ENCODE measurements at regions not wholly inside any gene's neighbourhood (a gene's known extent, or its start where the extent isn't known, plus 50 kb on each side); places are given as distances from the start of the nearest gene placed in this dataset.
"Not testable (repeated sequence)": the region's sequence is repeated elsewhere in the genome, so short reads cannot be mapped to it uniquely, and the experiment has no call there.

DNA sequence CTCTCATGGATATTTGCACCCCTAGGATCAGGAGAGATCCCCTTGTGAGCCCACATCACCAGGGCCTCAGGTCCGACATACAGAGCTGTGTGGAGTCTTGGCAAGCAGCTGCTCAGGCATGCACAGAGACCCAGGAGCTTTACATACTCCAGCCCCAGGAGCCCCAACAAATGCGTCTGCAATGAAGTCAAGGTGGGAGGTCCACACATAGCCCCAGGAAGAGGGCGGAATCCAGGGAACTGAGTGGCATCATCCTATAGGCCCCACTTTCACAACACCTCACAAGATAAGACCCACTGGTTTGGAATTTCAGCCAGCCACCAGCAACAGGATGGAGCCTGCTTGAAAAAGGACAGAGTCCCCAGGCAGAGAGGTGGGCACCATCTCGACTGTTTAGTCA lies 106.7 kb downstream of the LSMEM1 start:
- 82 to 85% methylated on average over 4 of the region's 4 CpGs for WGBS, 2 donors
- Histone ChIP-seq H3K36me3 (no peaks in the 10 kb centered on the region), H3K4me1 (no peaks in the 10 kb centered on the region), H3K27me3 (no peaks in the 10 kb centered on the region), H3K9me3 (peaks cover 0 to 7% (median 0%) of the 10 kb centered on the region in 11 donors), H3K4me3 (no peak overlapping the region), H3K27ac (no peak overlapping the region)
- intact Hi-C loops (cut with DNase I): no loop called here
- TF ChIP-seq, protein P1, sequence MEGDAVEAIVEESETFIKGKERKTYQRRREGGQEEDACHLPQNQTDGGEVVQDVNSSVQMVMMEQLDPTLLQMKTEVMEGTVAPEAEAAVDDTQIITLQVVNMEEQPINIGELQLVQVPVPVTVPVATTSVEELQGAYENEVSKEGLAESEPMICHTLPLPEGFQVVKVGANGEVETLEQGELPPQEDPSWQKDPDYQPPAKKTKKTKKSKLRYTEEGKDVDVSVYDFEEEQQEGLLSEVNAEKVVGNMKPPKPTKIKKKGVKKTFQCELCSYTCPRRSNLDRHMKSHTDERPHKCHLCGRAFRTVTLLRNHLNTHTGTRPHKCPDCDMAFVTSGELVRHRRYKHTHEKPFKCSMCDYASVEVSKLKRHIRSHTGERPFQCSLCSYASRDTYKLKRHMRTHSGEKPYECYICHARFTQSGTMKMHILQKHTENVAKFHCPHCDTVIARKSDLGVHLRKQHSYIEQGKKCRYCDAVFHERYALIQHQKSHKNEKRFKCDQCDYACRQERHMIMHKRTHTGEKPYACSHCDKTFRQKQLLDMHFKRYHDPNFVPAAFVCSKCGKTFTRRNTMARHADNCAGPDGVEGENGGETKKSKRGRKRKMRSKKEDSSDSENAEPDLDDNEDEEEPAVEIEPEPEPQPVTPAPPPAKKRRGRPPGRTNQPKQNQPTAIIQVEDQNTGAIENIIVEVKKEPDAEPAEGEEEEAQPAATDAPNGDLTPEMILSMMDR (IDR thresholded peaks at IDR 0.05): no peak
- ATAC-seq (no peak), DNase-seq (no peak)

DNA sequence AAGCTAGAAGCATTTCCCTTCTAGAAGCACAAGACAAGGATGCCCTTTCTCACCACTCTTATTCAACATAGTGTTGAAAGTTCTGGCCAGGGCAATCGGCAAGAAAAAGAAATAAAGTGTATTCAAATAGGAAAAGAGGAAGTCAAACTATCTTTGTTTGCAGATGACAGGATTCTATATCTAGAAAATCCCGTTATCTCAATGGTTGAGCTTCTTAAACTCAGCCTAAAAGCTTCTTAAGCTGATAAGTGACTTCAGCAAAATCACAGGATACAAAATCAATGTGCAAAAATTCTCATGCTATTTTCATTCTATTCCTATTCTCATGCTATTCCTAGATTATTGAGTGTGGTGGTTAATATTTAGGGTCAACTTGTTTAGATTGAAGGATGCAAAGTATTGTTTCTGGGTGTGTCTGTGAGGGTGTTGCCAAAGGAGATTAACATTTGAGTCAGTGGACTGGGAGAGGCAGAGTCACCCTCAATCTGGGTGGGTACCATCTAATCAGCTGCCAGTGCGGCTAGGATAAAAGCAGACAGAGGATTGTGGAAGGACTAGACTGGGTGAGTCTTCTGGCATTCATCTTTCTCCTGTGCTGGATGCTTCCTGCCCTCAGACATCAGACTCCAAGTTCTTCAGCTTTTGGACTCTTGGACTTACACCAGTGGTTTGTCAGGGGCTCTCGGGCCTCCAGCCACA lies 111.9 kb downstream of the LSMEM1 start:
- intact Hi-C loops (cut with DNase I); H3K36me3 ChIP-seq; H3K27me3 ChIP-seq; H3K4me3 ChIP-seq; DNase-seq; H3K9me3 ChIP-seq; ATAC-seq; H3K27ac ChIP-seq: not testable (repeated sequence)
- 73 to 79% methylated on average over 4 of the region's 4 CpGs for WGBS, 2 donors
- peaks cover 0 to 15% (median 0%) of the 10 kb centered on the region in 9 donors for H3K4me1 ChIP-seq

DNA sequence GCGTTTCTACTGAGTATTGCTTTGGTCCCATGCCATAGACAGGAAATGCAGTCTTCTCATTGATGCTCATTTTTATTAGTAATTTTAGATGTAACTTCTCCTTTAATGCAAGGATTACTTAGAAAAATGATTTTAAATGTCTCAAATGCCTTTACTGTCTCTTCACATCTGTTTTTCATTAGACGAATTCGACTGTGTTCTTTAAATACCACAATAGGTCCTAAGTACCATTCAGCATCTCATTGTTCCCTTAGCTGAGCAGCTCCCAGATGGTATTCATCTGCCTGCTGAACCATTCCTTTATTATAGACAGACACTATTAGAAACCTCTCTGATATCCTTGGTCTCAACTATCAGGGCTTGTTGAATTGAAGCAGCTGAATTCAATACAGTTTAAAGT lies 113.6 kb downstream of the LSMEM1 start:
- H3K4me1 ChIP-seq: peaks cover 0 to 15% (median 0%) of the 10 kb centered on the region in 9 donors
- ATAC-seq (no peak), DNase-seq (no peak)
- no peaks in the 10 kb centered on the region for H3K27me3 ChIP-seq
- H3K9me3 ChIP-seq: peaks cover 0 to under 1% (median 0%) of the 10 kb centered on the region in 11 donors
- H3K4me3 ChIP-seq: no peak overlapping the region
- 55 to 58% methylated on average over 3 of the region's 3 CpGs for WGBS, 2 donors
- intact Hi-C loops (cut with DNase I): no loop called here
- TF ChIP-seq, protein P1 (IDR thresholded peaks at IDR 0.05): no peak
- H3K27ac ChIP-seq: no peak overlapping the region
- H3K36me3 ChIP-seq: no peaks in the 10 kb centered on the region

DNA sequence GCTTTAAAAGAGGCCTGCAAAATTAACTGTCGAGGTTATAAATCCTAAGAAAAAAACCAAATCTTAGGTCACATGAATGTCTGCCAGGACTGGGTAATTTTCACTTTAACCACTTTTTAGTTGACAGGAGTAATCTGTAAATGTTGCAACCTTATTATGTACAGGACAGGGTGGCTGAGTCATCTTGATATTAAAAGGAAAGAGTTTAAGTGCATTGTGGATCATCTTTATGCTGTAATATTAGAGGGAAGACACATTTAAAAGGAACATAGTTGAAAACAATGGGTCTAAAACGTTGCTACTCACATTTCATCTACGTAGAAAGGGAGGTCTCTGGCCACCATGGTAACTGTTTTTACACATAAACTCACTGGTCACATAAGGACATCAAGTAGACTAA lies 115.5 kb downstream of the LSMEM1 start:
- DNase-seq (no peak), ATAC-seq (peak in 5 of 8 donors; percentile 38 to 63 (median 46))
- intact Hi-C loops (cut with DNase I): no loop called here
- H3K27me3 ChIP-seq: no peaks in the 10 kb centered on the region
- H3K27ac ChIP-seq: no peak overlapping the region
- 35 to 47% methylated on average over 3 of the region's 3 CpGs for WGBS, 2 donors
- H3K4me3 ChIP-seq: no peak overlapping the region
- no peaks in the 10 kb centered on the region for H3K36me3 ChIP-seq
- peaks cover 0 to 15% (median 0%) of the 10 kb centered on the region in 9 donors for H3K4me1 ChIP-seq
- TF ChIP-seq, protein P1 (IDR thresholded peaks at IDR 0.05): no peak
- no peaks in the 10 kb centered on the region for H3K9me3 ChIP-seq

DNA sequence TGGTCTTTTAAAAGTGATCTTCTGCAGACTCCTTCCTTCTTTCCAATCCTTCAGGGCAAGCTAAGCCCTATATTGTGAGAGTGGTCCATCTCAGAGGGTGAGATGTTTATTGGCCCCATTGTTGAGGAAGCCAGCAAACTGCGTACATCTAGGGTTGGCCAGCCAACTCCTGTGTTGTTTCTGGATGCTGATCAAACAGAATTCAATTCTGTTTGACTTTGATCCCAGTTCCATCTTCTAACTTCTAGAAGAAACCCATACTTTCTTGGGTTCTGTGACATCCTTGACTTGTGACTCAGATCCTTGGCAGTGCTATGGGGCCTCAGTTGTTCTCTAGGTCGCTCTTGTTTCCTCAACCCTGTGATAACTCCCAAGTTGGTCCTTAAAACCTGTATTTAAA lies 116.2 kb downstream of the LSMEM1 start:
- 70 to 72% methylated on average over 2 of the region's 2 CpGs for WGBS, 2 donors
- no peak overlapping the region for H3K4me3 ChIP-seq
- no peak overlapping the region for H3K27ac ChIP-seq
- H3K4me1 ChIP-seq: peaks cover 0 to 15% (median 0%) of the 10 kb centered on the region in 9 donors
- ATAC-seq (no peak), DNase-seq (no peak)
- TF ChIP-seq, protein P1 (IDR thresholded peaks at IDR 0.05): no peak
- H3K36me3 ChIP-seq: no peaks in the 10 kb centered on the region
- no peaks in the 10 kb centered on the region for H3K9me3 ChIP-seq
- intact Hi-C loops (cut with DNase I): no loop called here
- no peaks in the 10 kb centered on the region for H3K27me3 ChIP-seq
